NK-92 treated with Interleukin-12 subunit alpha and Interleukin-12 subunit beta, amount 100 ng/mL, for 24 hours (cell line): ENCODE measurements at regions not wholly inside any gene's neighbourhood (a gene's known extent, or its start where the extent isn't known, plus 50 kb on each side); places are given as distances from the start of the nearest gene placed in this dataset.
"Not testable (repeated sequence)": the region's sequence is repeated elsewhere in the genome, so short reads cannot be mapped to it uniquely, and the experiment has no call there.

ENCODE experiments used
- DNase-seq: peaks from one replicate; lab custom pipeline; 2025; lab: John Stamatoyannopoulos, UW

- no peak for DNase-seq
Observed at GRCh38 chr13:67440236-67440975, 210.3 kb upstream of the PCDH9 start.

GRCh38 chr13:67439365-67439764, 209.2 kb upstream of the PCDH9 start:
- no peak for DNase-seq

GRCh38 chr13:67438465-67438864, 208.3 kb upstream of the PCDH9 start:
- no peak for DNase-seq

- no peak for DNase-seq
Observed at GRCh38 chr13:67437244-67437643, 207.1 kb upstream of the PCDH9 start.

GRCh38 chr13:67421475-67421874, 191.3 kb upstream of the PCDH9 start:
- no peak for DNase-seq

GRCh38 chr13:67416047-67416925, 186.2 kb upstream of the PCDH9 start:
- peak; percentile 32 for DNase-seq

GRCh38 chr13:67410645-67411044, 180.5 kb upstream of the PCDH9 start:
- DNase-seq = no peak

- DNase-seq = peak; percentile 44
Observed at GRCh38 chr13:67408798-67409197, 178.7 kb upstream of the PCDH9 start.

GRCh38 chr13:67402546-67402945, 172.4 kb upstream of the PCDH9 start:
- DNase-seq = no peak

- DNase-seq = no peak
Observed at GRCh38 chr13:67395577-67395976, 165.4 kb upstream of the PCDH9 start.

- no peak for DNase-seq
Observed at GRCh38 chr13:67392014-67392413, 161.9 kb upstream of the PCDH9 start.

GRCh38 chr13:67390462-67391086, 160.4 kb upstream of the PCDH9 start:
- no peak for DNase-seq

- DNase-seq = no peak
Observed at GRCh38 chr13:67389171-67389570, 159.0 kb upstream of the PCDH9 start.

- DNase-seq = not testable (repeated sequence)
Observed at GRCh38 chr13:67383109-67383757, 153.1 kb upstream of the PCDH9 start.

- no peak for DNase-seq
Observed at GRCh38 chr13:67377919-67378318, 147.8 kb upstream of the PCDH9 start.

- no peak for DNase-seq
Observed at GRCh38 chr13:67374391-67374790, 144.3 kb upstream of the PCDH9 start.

- DNase-seq = no peak
Observed at GRCh38 chr13:67372868-67373464, 142.8 kb upstream of the PCDH9 start.

- DNase-seq = no peak
Observed at GRCh38 chr13:67369895-67370660, 139.9 kb upstream of the PCDH9 start.

GRCh38 chr13:67367399-67367798, 137.3 kb upstream of the PCDH9 start:
- no peak for DNase-seq

GRCh38 chr13:67366533-67366932, 136.4 kb upstream of the PCDH9 start:
- DNase-seq = no peak
